Astrocyte (in vitro differentiated cells and primary cell): ENCODE measurements at regions not wholly inside any gene's neighbourhood (a gene's known extent, or its start where the extent isn't known, plus 50 kb on each side); places are given as distances from the start of the nearest gene placed in this dataset.

Experiments used
- DNase-seq: peaks from one replicate; pipeline ENCODE4 v3.0.0-alpha.2; 2010; ENCODE audit warnings: low read depth
- FAIRE-seq: peaks from 2 replicates; lab custom pipeline; 2011; peaks lifted over from hg19 to GRCh38; lab: Jason Lieb, UNC
- H2AFZ ChIP-seq: 2 replicates; pipeline ENCODE4 v1.6.0; 2012; ENCODE audit warnings: low read depth, low read length, inconsistent platforms
- H3K27ac ChIP-seq: 2 replicates; pipeline ENCODE4 v1.5.1; 2011; ENCODE audit warnings: low read depth, low read length, inconsistent platforms
- H3K27me3 ChIP-seq: 2 replicates; pipeline ENCODE4 v1.6.0; 2011; ENCODE audit warnings: low read length, inconsistent platforms; ENCODE audit not compliant: insufficient read depth
- H3K36me3 ChIP-seq: 2 replicates; pipeline ENCODE4 v1.5.1; 2011; ENCODE audit warnings: low read length, inconsistent platforms; ENCODE audit not compliant: insufficient read depth
- H3K4me1 ChIP-seq: 2 replicates; pipeline ENCODE4 v1.5.1; 2011; ENCODE audit warnings: low read length, inconsistent platforms; ENCODE audit not compliant: insufficient read depth
- H3K4me2 ChIP-seq: 2 replicates; pipeline ENCODE4 v1.6.0; 2012; ENCODE audit warnings: low read length, inconsistent platforms
- H3K4me3 ChIP-seq: 2 replicates; pipeline ENCODE4 v1.5.1; 2011; ENCODE audit warnings: low read depth, mild to moderate bottlenecking, low read length, inconsistent platforms; ENCODE audit not compliant: insufficient read depth
- H3K79me2 ChIP-seq: 2 replicates; pipeline ENCODE4 v1.6.0; 2012; ENCODE audit warnings: mild to moderate bottlenecking, low read length, inconsistent platforms; ENCODE audit not compliant: insufficient read depth
- H3K9ac ChIP-seq: 2 replicates; pipeline ENCODE4 v1.6.0; 2012; ENCODE audit warnings: mild to moderate bottlenecking, low read length, inconsistent platforms
- H3K9me3 ChIP-seq: 2 replicates; pipeline ENCODE4 v1.5.1; 2012; ENCODE audit warnings: low read depth, mild to moderate bottlenecking, low read length, inconsistent platforms; ENCODE audit not compliant: insufficient read depth
- H4K20me1 ChIP-seq: 2 replicates; pipeline ENCODE4 v1.6.0; 2012; ENCODE audit warnings: low read length, inconsistent platforms; ENCODE audit not compliant: insufficient read depth
- H3K27ac Mint-ChIP-seq: one replicate; pipeline ENCODE4 v1.8.0; 2021; ENCODE audit warnings: mild to moderate bottlenecking, mixed read lengths; ENCODE audit not compliant: unreplicated experiment
- H3K27me3 Mint-ChIP-seq: one replicate; pipeline ENCODE4 v1.8.0; 2021; ENCODE audit warnings: low read depth, mixed read lengths; ENCODE audit not compliant: unreplicated experiment
- H3K36me3 Mint-ChIP-seq: one replicate; pipeline ENCODE4 v1.8.0; 2021; ENCODE audit warnings: low read depth, mixed read lengths; ENCODE audit not compliant: unreplicated experiment
- H3K4me1 Mint-ChIP-seq: one replicate; pipeline ENCODE4 v1.8.0; 2021; ENCODE audit warnings: low read depth, mixed read lengths; ENCODE audit not compliant: unreplicated experiment
- H3K4me3 Mint-ChIP-seq: one replicate; pipeline ENCODE4 v1.8.0; 2021; ENCODE audit warnings: mild to moderate bottlenecking, moderate library complexity, mixed read lengths; ENCODE audit not compliant: unreplicated experiment
- H3K9me3 Mint-ChIP-seq: one replicate; pipeline ENCODE4 v1.8.0; 2021; ENCODE audit warnings: mild to moderate bottlenecking, mixed read lengths; ENCODE audit not compliant: unreplicated experiment
- CTCF ChIP-seq: IDR thresholded peaks from 2 replicates; pipeline ENCODE4 v1.5.1; 2011; ENCODE audit warnings: low read depth, mild to moderate bottlenecking, inconsistent platforms, low read length, moderate library complexity; ENCODE audit not compliant: insufficient read depth
- EZH2 ChIP-seq: IDR thresholded peaks from 2 replicates; pipeline ENCODE4 v1.6.1; 2012; ENCODE audit warnings: mild to moderate bottlenecking, low read length, inconsistent platforms; ENCODE audit not compliant: insufficient read depth

GRCh38 chr1:38105267-38105666, 58.7 kb upstream of the POU3F1 start:
- TF ChIP-seq CTCF: no peak
- TF ChIP-seq EZH2: no peak
- Mint-ChIP-seq H3K27me3 (peaks cover 9% of the 10 kb centered on the region), H3K36me3 (peaks cover 8% of the 10 kb centered on the region), H3K4me1 (no peaks in the 10 kb centered on the region), H3K4me3 (no peak overlapping the region), H3K27ac (no peak overlapping the region), H3K9me3 (no peaks in the 10 kb centered on the region)
- H3K36me3 ChIP-seq: no peaks in the 10 kb centered on the region
- no peak overlapping the region for H3K4me2 ChIP-seq
- no peaks in the 10 kb centered on the region for H3K9me3 ChIP-seq
- H3K4me3 ChIP-seq: no peak overlapping the region
- H3K27me3 ChIP-seq: peaks cover 13% of the 10 kb centered on the region
- no peak overlapping the region for H3K9ac ChIP-seq
- no peak overlapping the region for H2AFZ ChIP-seq
- no peak overlapping the region for H3K27ac ChIP-seq
- no peaks in the 10 kb centered on the region for H4K20me1 ChIP-seq
- DNase-seq (no peak), FAIRE-seq (no peak)
- no peaks in the 10 kb centered on the region for H3K4me1 ChIP-seq
- no peaks in the 10 kb centered on the region for H3K79me2 ChIP-seq

GRCh38 chr1:38102636-38103035, 56.0 kb upstream of the POU3F1 start:
- no peak for DNase-seq
- TF ChIP-seq EZH2: no peak
- no peak for TF ChIP-seq CTCF
- Histone ChIP-seq H4K20me1 (no peaks in the 10 kb centered on the region), H2AFZ (no peak overlapping the region), H3K4me1 (no peaks in the 10 kb centered on the region), H3K4me2 (no peak overlapping the region), H3K4me3 (no peak overlapping the region), H3K79me2 (no peaks in the 10 kb centered on the region), H3K9me3 (no peaks in the 10 kb centered on the region), H3K27me3 (peaks cover 11% of the 10 kb centered on the region), H3K9ac (no peak overlapping the region), H3K27ac (no peak overlapping the region), H3K36me3 (no peaks in the 10 kb centered on the region)
- Mint-ChIP-seq H3K4me3 (no peak overlapping the region), H3K27me3 (peaks cover 14% of the 10 kb centered on the region), H3K9me3 (no peaks in the 10 kb centered on the region), H3K36me3 (peaks cover 8% of the 10 kb centered on the region), H3K4me1 (no peaks in the 10 kb centered on the region), H3K27ac (no peak overlapping the region)
- no peak for FAIRE-seq

GRCh38 chr1:38101037-38101785, 54.6 kb upstream of the POU3F1 start:
- Mint-ChIP-seq H3K27ac (no peak overlapping the region), H3K27me3 (peaks cover 19% of the 10 kb centered on the region), H3K4me3 (no peak overlapping the region), H3K4me1 (peaks cover 3% of the 10 kb centered on the region), H3K36me3 (peaks cover 4% of the 10 kb centered on the region), H3K9me3 (no peaks in the 10 kb centered on the region)
- no peaks in the 10 kb centered on the region for H3K36me3 ChIP-seq
- peaks cover 11% of the 10 kb centered on the region for H3K27me3 ChIP-seq
- no peak overlapping the region for H3K27ac ChIP-seq
- no peak overlapping the region for H3K4me3 ChIP-seq
- FAIRE-seq: no peak
- H3K4me1 ChIP-seq: no peaks in the 10 kb centered on the region
- no peaks in the 10 kb centered on the region for H3K9me3 ChIP-seq
- TF ChIP-seq CTCF (no peak), EZH2 (no peak)
- H4K20me1 ChIP-seq: no peaks in the 10 kb centered on the region
- no peak overlapping the region for H3K9ac ChIP-seq
- no peaks in the 10 kb centered on the region for H3K79me2 ChIP-seq
- no peak overlapping the region for H2AFZ ChIP-seq
- H3K4me2 ChIP-seq: no peak overlapping the region
- no peak for DNase-seq
